ENCODE measurements at regions not wholly inside any gene's neighbourhood (a gene's known extent, or its start where the extent isn't known, plus 50 kb on each side); places are given as distances from the start of the nearest gene placed in this dataset.

DNA sequence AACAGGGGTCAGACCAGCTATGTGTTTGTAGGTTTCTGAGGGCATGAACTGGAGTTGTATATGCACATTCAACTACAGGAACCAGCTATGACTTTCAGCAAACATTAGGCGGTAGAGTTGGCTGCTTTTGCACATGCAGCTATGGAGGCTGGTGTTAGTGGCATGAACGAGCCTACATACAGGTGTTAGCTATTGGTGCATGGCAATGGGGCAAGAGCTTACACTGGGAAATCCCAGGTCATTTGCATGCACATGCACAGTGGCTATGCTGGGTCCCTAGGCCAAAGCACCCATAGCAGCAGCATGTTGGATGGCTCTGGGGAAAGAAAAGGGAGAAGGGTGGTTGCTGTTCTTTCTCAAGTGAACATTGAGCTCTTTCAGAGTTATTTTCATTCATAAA, 1018.5 kb upstream of the PHF14 start (continued):
- TF ChIP-seq, protein P1, sequence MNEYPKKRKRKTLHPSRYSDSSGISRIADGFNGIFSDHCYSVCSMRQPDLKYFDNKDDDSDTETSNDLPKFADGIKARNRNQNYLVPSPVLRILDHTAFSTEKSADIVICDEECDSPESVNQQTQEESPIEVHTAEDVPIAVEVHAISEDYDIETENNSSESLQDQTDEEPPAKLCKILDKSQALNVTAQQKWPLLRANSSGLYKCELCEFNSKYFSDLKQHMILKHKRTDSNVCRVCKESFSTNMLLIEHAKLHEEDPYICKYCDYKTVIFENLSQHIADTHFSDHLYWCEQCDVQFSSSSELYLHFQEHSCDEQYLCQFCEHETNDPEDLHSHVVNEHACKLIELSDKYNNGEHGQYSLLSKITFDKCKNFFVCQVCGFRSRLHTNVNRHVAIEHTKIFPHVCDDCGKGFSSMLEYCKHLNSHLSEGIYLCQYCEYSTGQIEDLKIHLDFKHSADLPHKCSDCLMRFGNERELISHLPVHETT (tag by site-specific recombination; IDR thresholded peaks at IDR 0.05) = no peak
- TF ChIP-seq ZNF398 (tag by site-specific recombination; IDR thresholded peaks at IDR 0.05) (no peak), ZBTB7A (tag by site-specific recombination; IDR thresholded peaks at IDR 0.05; ENCODE audit: low read depth) (no peak), MYNN (tag by site-specific recombination; IDR thresholded peaks at IDR 0.05; ENCODE audit: borderline replicate concordance) (no peak)
- TF ChIP-seq, protein P2, sequence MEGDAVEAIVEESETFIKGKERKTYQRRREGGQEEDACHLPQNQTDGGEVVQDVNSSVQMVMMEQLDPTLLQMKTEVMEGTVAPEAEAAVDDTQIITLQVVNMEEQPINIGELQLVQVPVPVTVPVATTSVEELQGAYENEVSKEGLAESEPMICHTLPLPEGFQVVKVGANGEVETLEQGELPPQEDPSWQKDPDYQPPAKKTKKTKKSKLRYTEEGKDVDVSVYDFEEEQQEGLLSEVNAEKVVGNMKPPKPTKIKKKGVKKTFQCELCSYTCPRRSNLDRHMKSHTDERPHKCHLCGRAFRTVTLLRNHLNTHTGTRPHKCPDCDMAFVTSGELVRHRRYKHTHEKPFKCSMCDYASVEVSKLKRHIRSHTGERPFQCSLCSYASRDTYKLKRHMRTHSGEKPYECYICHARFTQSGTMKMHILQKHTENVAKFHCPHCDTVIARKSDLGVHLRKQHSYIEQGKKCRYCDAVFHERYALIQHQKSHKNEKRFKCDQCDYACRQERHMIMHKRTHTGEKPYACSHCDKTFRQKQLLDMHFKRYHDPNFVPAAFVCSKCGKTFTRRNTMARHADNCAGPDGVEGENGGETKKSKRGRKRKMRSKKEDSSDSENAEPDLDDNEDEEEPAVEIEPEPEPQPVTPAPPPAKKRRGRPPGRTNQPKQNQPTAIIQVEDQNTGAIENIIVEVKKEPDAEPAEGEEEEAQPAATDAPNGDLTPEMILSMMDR (tag by site-specific recombination; IDR thresholded peaks at IDR 0.05) = no peak

- POLR2A ChIA-PET = no interaction called here
- CTCF ChIA-PET = no interaction called here
Observed at GRCh38 chr7:9958486-9958885, 1015.2 kb upstream of the PHF14 start.

GRCh38 chr7:9960460-9960859, 1013.2 kb upstream of the PHF14 start:
- Histone ChIP-seq H3K9me3 (ENCODE audit: control insufficient read depth, insufficient read depth, low read depth, low read length) (no peaks in the 10 kb centered on the region), H3K4me1 (ENCODE audit: control insufficient read depth, insufficient read depth, low read length) (no peaks in the 10 kb centered on the region), H3K36me3 (ENCODE audit: control insufficient read depth in 2 of 2, insufficient read depth in 1 of 2, low read length in 2 of 2) (no peaks in the 10 kb centered on the region), H3K4me3 (ENCODE audit: low read depth, low read length) (no peak overlapping the region), H3K27ac (ENCODE audit: extremely low read depth, low read depth, low read length) (no peak overlapping the region)
- ChIA-PET CTCF (interaction anchor here (0.6 kb wide), 1 partner anchor 1569 kb away, joined by 3 read pairs; no protein-coding TSS in a partner anchor), POLR2A (no interaction called here)
- TF ChIP-seq ZNF335 (tag by site-specific recombination; conservative IDR thresholded peaks at IDR 0.05) (no peak), YY1 (tag by site-specific recombination; IDR thresholded peaks at IDR 0.05) (no peak), ZNF596 (tag by site-specific recombination; IDR thresholded peaks at IDR 0.05) (no peak), ZNF133 (tag by site-specific recombination; IDR thresholded peaks at IDR 0.05) (no peak), ZNF19 (tag by site-specific recombination; IDR thresholded peaks at IDR 0.05; ENCODE audit: low read depth) (no peak), HOXA7 (CRISPR knock-in tag; IDR thresholded peaks at IDR 0.05; ENCODE audit: borderline replicate concordance) (no peak), KLF9 (tag by site-specific recombination; IDR thresholded peaks at IDR 0.05; ENCODE audit: low read depth) (no peak)
- TF ChIP-seq, protein P3, sequence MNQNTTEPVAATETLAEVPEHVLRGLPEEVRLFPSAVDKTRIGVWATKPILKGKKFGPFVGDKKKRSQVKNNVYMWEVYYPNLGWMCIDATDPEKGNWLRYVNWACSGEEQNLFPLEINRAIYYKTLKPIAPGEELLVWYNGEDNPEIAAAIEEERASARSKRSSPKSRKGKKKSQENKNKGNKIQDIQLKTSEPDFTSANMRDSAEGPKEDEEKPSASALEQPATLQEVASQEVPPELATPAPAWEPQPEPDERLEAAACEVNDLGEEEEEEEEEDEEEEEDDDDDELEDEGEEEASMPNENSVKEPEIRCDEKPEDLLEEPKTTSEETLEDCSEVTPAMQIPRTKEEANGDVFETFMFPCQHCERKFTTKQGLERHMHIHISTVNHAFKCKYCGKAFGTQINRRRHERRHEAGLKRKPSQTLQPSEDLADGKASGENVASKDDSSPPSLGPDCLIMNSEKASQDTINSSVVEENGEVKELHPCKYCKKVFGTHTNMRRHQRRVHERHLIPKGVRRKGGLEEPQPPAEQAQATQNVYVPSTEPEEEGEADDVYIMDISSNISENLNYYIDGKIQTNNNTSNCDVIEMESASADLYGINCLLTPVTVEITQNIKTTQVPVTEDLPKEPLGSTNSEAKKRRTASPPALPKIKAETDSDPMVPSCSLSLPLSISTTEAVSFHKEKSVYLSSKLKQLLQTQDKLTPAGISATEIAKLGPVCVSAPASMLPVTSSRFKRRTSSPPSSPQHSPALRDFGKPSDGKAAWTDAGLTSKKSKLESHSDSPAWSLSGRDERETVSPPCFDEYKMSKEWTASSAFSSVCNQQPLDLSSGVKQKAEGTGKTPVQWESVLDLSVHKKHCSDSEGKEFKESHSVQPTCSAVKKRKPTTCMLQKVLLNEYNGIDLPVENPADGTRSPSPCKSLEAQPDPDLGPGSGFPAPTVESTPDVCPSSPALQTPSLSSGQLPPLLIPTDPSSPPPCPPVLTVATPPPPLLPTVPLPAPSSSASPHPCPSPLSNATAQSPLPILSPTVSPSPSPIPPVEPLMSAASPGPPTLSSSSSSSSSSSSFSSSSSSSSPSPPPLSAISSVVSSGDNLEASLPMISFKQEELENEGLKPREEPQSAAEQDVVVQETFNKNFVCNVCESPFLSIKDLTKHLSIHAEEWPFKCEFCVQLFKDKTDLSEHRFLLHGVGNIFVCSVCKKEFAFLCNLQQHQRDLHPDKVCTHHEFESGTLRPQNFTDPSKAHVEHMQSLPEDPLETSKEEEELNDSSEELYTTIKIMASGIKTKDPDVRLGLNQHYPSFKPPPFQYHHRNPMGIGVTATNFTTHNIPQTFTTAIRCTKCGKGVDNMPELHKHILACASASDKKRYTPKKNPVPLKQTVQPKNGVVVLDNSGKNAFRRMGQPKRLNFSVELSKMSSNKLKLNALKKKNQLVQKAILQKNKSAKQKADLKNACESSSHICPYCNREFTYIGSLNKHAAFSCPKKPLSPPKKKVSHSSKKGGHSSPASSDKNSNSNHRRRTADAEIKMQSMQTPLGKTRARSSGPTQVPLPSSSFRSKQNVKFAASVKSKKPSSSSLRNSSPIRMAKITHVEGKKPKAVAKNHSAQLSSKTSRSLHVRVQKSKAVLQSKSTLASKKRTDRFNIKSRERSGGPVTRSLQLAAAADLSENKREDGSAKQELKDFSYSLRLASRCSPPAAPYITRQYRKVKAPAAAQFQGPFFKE (tag by site-specific recombination; IDR thresholded peaks at IDR 0.05; ENCODE audit: borderline replicate concordance) = no peak

More at GRCh38 chr7:9958486-9958885, 1015.2 kb upstream of the PHF14 start:
- TF ChIP-seq SCRT2 (tag by site-specific recombination; IDR thresholded peaks at IDR 0.05) (no peak), ZNF280D (tag by site-specific recombination; IDR thresholded peaks at IDR 0.05) (no peak), ZNF211 (tag by site-specific recombination; IDR thresholded peaks at IDR 0.05; ENCODE audit: low read depth) (no peak), SCRT1 (tag by site-specific recombination; IDR thresholded peaks at IDR 0.05; ENCODE audit: borderline replicate concordance) (no peak)
- Histone ChIP-seq H3K4me3 (ENCODE audit: low read depth, low read length) (no peak overlapping the region), H3K4me1 (ENCODE audit: control insufficient read depth, insufficient read depth, low read length) (no peaks in the 10 kb centered on the region), H3K9me3 (ENCODE audit: control insufficient read depth, insufficient read depth, low read depth, low read length) (no peaks in the 10 kb centered on the region), H3K27ac (ENCODE audit: extremely low read depth, low read depth, low read length) (no peak overlapping the region), H3K36me3 (ENCODE audit: control insufficient read depth in 2 of 2, insufficient read depth in 1 of 2, low read length in 2 of 2) (no peaks in the 10 kb centered on the region)

Measured in HEK293 (cell line).